ENCODE measurements at regions not wholly inside any gene's neighbourhood (a gene's known extent, or its start where the extent isn't known, plus 50 kb on each side); places are given as distances from the start of the nearest gene placed in this dataset.

DNA sequence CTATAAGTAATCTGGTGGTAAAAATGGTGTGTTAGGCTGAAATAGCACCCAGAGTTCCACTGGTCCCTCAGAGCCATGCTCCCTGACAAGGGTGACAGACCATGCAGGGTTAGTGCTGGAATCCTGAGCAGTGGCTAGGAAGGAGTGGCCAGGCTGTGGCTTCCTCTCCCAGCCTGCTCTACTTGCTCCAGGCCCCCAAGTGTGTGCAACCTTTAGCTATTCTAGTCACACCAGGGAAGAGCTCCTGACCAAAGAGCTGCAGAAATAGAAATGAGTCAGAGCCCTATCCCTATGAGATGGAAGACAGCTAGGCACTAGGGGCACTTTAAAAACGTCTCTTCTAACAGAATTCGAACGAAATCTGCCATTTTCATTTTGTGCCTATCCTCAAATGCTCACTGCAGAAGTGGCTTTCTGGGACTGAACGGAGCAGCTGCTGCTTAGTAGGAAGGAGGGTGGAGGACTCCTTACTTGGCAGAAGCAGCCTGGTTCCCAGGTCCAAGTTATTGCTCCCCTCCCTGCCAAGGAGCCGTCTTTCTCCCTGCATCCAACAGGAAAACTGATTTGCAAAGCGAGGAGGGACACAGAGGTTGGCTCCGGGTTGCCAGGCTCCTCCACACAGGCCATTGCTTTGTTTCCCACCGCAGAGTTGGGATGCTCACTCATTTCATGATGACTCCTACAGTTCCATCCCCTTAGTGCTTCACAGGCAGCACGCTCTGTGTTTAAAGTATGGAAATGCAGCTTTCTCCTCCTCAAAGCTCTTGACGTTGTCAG is 754.5 kb downstream of the C6orf118 start:
- DNase-seq (ENCODE audit: low read depth): no peak

- DNase-seq (ENCODE audit: low read depth): no peak
Measured at GRCh38 chr6:164554226-164554625, 755.2 kb downstream of the C6orf118 start.

- DNase-seq (ENCODE audit: low read depth): no peak
Measured at GRCh38 chr6:164551706-164552105, 757.7 kb downstream of the C6orf118 start.

DNA sequence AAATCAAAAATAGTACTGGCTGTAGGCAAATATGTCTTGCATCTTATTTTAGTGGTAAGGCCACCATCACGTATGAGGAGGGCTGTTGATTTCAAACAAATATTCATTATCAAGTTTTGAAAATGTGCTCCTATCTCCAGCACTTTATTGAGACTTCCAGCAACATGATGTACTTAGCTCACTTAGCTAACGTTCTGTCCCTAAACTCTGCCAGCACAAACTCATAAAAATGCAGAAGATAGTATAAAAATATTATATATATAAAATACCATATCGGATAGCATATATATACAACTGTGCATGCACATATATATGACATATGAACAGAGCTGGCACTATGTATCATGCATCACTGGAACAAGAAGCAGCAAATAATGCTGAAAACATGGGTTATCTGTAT is 762.3 kb downstream of the C6orf118 start:
- DNase-seq (ENCODE audit: low read depth): no peak

DNA sequence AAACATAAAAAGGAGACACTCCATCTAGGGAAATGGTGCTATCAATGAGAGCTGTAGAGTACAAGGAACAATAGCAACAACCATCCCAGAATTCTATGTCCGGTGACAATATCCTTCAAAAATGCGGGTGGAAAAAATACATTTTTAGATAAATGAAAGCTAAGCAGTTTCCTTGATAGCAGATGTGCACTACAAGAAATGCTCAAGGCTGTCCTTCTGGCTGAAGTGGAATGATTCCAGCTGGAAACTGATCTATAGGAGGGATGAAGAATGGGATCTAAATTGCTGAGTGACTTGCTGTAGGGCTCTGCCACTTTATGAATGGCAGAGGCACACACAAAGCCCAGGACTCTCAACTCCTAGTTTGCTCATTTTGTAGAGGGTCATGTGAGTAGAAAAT is 763.1 kb downstream of the C6orf118 start:
- no peak for DNase-seq (ENCODE audit: low read depth)

DNA sequence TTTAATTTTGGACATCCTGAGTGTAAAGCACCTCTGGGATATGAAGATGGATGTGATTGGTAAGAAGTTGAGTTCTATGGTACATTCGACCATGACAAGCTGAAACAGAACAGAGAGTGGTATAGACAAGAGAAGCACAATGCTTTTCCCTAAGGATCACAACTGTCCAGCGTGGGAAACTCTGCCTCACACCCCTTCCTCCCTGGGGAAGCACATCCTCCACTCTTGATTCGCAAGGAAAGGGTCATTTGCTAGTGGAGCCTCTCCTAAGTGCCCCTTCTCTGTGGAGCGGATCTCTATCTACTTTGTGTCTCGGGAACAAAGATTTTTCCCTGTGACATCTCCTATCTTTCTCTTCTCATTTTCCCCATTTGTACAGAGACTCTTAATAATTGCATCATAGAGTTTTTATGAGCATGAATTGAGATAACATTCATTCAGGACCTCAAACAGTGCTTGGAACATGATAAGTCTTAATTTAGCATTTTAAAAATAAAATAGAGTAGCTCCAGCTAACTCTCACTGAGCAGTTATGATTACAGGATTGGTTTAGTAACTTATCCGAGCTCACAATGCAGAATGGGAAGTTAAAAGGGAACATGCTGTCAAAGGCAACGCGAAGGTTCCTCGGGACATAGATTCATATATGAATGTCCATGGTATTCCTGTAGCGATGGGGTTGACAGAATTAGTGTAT is 775.2 kb downstream of the C6orf118 start:
- no peak for DNase-seq (ENCODE audit: low read depth)

DNA sequence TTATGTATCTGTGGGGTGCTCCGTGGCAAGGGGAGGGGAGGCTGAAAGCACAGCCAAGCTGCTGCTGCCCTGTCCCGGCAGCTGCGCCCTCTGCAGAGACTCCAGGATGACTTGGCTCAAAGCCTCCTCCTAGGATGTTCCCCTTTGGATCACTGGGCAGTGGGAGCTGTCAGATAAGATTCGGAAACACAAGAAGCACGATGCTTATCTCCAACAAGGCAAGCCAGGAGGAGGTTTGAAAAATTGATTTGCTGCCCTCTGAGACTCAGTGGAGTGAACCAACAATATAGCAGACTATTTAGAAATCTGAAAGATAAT is 776.4 kb downstream of the C6orf118 start:
- DNase-seq (ENCODE audit: low read depth): no peak

DNA sequence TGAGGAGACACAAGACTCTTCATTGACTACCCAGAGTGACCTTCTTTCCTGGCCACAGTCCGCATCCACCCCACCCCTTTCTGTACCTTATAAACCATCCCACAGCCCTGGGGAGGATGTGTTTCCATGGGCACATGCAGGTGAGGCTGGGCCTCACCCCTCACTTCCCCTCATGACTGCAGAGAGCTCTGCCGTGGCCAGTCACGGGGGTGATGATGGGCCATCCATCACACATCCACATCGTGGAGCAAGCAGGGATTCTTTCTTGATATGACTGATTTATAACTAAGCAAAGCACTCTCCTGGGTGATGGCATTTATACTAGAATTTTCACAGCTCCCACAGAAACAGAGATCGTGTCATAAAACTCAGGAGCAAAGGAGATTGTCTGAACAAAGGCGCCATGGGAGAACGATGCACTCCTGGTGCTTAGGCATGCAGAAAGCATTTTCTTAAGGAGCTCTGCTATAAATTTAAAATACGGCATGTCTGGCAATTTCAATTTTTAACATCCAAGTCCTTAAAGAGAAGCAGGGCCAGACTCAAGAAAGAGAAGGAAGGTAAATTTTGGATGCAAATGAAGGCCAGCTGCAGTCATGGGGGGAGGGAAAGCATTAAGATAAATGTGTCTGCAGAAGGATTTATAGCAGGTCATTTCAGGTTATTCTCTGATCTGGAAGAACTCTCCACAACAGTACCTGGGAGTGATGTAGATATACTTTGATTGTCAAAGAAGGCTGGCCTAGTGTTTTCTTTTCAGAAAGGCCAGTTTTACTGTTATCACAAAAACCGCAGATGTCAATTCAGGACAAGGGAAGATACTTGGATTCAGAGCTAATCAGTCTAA is 777.0 kb downstream of the C6orf118 start:
- no peak for DNase-seq (ENCODE audit: low read depth)

DNA sequence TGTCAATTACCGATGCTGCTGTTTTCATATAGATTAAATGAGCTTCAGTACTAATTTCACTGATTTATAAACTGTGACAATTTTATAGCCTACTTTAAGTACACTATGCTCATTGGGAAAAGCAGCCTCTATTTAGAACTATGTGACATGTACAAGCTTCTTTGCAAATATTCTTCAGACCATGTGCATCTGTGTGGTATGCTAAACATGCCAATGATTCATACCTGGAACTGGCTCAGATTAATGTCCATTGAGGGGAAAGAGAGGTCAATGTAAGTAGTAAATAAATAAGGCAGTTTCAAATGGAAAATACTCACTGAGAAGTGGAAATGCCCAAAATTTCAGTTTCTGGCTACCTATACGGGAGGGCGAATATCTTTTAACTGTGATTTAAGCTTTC is 777.7 kb downstream of the C6orf118 start:
- peak; percentile 9 for DNase-seq (ENCODE audit: low read depth)

DNA sequence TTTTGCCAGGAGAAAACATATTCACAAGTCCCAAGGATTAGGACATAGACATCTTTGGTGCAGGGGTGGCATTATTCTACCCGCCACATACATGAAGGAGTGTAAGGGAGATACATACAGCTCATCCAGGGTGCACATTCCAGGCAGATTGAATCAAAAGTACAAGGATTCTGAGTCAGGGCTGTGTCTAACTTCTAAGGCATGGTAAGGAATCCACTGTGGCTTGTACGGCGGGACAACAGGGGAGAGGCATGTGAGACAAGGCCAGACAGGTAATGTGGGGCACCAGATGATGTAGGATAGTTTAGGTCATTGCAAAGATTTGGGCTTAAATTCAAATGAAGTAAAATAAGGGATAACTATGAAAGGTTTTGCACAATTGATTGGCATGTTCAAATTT is 780.9 kb downstream of the C6orf118 start:
- no peak for DNase-seq (ENCODE audit: low read depth)

DNA sequence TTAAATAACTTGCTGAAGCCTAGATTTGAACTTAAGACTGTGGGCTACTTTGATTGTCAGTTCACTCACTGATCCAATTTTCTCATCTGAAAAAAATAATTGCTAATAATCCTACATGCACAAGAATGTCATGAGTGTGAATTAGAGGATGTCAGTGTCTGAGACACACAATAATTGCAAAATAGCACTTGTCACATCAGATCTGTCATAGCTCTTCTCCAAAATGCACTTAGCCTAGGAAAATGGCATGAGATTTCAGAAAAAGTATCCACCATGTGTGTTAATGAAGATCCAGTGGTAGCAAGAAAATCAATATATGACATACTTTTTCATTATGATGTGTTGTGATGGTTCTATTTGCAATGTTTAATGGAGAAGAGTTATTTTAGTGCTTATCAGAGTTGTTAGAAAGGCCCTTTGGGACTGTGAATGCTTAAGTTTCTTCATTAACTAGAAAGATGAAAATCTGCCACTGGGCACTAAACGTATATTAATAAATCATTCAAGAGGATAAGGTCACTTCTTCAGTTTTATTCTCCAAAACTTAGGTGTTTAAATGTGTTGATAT is 786.2 kb downstream of the C6orf118 start:
- DNase-seq (ENCODE audit: low read depth): no peak

GRCh38 chr6:164520916-164521315 is 788.5 kb downstream of the C6orf118 start:
- no peak for DNase-seq (ENCODE audit: low read depth)

GRCh38 chr6:164507206-164507940 is 802.0 kb downstream of the C6orf118 start:
- no peak for DNase-seq (ENCODE audit: low read depth)

DNA sequence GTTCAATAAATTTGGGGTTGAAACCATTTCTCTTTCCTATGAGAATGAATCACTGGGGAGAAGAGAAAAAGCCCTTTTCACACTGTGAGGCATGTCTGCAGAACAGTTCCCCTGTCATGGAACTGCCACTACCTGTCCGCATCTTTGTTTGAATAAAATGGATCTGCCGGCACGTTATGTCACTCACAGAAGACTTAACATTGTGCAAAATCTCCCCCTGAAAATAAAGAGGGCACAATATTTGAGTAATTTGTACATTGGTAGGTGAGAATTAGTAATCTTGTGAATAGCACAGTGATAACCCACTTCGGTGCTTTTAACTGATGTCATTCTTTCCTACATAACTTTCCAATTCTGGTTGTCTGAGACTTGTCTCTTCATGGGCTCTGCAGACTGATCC is 804.0 kb downstream of the C6orf118 start:
- no peak for DNase-seq (ENCODE audit: low read depth)

DNA sequence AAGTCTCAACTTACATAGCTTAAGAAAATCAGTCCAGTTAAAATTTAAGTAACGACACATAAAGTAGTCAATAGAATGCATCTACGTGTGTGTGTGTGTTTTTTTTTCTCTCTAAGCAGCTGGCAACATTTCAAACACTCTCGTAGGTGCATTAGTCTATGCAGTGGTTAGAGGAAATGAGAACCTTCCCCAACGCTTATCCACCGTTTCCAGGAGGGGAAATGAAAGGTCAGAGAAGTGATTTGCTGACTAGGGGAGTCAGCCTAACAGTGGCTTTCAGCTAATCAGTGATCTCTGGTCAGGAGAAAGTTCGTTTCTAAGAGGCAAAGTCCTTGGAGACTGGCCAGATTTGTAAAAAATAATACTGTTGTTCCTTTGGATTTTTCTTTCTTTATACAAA is 806.6 kb downstream of the C6orf118 start:
- DNase-seq (ENCODE audit: low read depth): no peak

- DNase-seq (ENCODE audit: low read depth): no peak
Measured at GRCh38 chr6:164495882-164496495, 813.4 kb downstream of the C6orf118 start.

GRCh38 chr6:164478426-164478825 is 831.0 kb downstream of the C6orf118 start:
- no peak for DNase-seq (ENCODE audit: low read depth)

DNA sequence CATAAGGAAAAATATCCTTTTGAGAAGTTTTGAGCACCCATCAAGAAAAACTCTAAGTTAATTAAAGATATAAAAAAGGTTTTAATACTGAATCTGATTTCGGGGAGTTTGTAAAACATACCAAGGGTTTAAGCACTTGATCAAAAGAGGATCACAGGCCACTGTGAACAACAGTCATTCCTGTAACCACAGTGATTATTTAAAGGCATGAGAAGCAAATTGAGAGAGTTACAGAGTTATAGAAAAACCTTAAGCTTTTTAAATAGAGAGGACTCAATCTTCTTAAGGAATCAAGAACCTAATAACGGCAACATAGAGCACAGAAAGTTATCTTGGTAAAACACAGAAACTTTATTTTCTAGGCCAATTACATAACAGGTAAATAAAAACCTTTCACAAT is 831.6 kb downstream of the C6orf118 start:
- no peak for DNase-seq (ENCODE audit: low read depth)

DNA sequence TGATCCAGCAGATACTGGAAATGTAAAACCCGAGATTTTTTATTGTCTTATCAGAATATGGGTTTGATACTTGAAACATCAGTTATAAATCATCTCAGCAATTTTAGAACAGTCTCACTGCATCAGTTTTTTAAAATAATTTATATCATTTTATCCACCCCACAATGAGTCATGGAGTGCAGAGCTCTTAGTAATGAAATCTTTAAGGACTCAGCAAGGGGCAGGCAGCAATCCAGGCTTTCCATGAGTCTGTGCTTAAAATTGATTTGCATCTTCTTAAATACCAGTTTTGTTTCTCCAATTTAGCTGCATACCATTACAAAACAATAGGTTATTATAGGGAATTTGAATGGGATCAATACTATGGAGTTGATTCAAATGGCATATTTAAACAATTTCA is 832.3 kb downstream of the C6orf118 start:
- DNase-seq (ENCODE audit: low read depth): no peak

- no peak for DNase-seq (ENCODE audit: low read depth)
Measured at GRCh38 chr6:164469276-164469949, 840.0 kb downstream of the C6orf118 start.

DNA sequence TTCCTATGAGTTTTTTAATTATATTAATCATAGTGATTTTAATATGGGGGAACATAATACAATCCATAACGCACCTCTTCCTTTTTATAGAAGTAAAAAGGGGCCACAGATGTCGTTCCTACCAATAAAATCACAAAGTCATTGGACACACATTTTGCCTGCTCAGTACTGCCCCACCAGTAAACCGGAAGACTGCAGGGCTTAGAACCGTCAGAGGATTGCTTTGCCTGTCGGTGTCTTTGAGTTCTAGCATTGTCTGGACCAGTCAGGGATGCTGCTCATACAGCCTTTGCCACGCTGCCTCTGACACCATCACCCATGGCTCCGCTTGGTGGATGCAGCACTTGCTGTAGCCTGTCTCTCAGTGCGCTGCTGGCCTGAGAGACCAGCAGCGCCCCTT is 853.6 kb downstream of the C6orf118 start:
- no peak for DNase-seq (ENCODE audit: low read depth)

All from HS-5 (cell line).